GM18870 (cell line): ENCODE measurements at regions not wholly inside any gene's neighbourhood (a gene's known extent, or its start where the extent isn't known, plus 50 kb on each side); places are given as distances from the start of the nearest gene placed in this dataset.
"Not testable (repeated sequence)": the region's sequence is repeated elsewhere in the genome, so short reads cannot be mapped to it uniquely, and the experiment has no call there.

ENCODE experiments used
- ATAC-seq: cut with Tn5 transposase; IDR thresholded peaks from one replicate; pipeline ENCODE4 v1.9.1; 2021; ENCODE audit warnings: moderate library complexity; ENCODE audit not compliant: unreplicated experiment

GRCh38 chr3:160094562-160094961, 105.9 kb downstream of the IL12A start:
- ATAC-seq, result no peak

- no peak for ATAC-seq
Measured at GRCh38 chr3:160097478-160097877, 108.8 kb downstream of the IL12A start.

DNA sequence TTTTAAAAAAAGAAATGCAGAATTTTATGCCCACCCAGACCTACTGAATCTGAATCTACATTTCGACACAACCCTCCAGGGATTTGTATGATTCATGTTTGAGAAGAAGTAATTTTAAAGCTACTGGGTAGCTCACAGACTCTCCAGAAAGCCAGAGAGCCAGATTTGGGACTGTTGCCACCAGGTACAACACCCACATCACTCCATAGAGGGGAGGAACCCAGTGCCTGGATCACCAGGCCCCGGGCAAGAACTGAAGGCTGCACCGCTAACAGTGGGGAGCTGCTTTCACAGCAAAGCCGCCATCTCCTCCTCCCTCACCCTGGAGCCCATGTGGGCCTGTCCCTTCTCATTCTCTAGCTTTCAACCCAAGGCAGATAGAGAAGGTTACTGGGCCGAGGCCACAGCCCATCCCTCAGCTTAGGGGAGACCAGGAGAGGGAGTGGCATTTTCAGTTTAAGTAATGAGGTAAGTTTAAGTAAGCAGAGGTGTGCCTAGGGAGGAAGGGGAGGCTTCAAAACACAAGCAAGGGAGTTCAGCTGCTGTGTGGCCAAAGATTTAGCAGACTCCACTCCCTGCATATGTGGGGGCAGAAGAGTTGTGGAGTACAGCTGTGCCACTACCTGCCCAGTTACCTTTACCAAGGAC, 109.8 kb downstream of the IL12A start:
- no peak for ATAC-seq

GRCh38 chr3:160098926-160099626, 110.4 kb downstream of the IL12A start:
- no peak for ATAC-seq

- no peak for ATAC-seq
Measured at GRCh38 chr3:160099834-160100233, 111.2 kb downstream of the IL12A start.

GRCh38 chr3:160100610-160101009, 112.0 kb downstream of the IL12A start:
- ATAC-seq, result no peak

DNA sequence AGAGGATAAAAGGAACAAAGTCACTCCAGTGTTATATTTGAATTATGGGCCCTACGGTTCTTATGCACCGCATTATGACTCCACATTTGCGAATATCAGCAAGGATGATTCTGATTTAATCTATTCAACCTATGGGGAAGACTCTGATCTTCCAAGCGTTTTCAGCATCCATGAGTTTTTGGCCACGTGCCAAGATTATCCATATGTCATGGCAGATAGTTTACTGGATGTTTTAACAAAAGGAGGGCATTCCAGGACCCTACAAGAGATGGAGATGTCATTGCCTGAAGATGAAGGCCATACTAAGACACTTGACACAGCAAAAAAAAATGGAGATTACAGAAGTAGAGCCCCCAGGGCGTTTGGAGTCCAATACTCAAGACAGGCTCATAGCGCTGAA, 113.4 kb downstream of the IL12A start:
- not testable (repeated sequence) for ATAC-seq

GRCh38 chr3:160103397-160103796, 114.8 kb downstream of the IL12A start:
- ATAC-seq, result no peak

GRCh38 chr3:160105907-160106584, 117.4 kb downstream of the IL12A start:
- ATAC-seq, result no peak

DNA sequence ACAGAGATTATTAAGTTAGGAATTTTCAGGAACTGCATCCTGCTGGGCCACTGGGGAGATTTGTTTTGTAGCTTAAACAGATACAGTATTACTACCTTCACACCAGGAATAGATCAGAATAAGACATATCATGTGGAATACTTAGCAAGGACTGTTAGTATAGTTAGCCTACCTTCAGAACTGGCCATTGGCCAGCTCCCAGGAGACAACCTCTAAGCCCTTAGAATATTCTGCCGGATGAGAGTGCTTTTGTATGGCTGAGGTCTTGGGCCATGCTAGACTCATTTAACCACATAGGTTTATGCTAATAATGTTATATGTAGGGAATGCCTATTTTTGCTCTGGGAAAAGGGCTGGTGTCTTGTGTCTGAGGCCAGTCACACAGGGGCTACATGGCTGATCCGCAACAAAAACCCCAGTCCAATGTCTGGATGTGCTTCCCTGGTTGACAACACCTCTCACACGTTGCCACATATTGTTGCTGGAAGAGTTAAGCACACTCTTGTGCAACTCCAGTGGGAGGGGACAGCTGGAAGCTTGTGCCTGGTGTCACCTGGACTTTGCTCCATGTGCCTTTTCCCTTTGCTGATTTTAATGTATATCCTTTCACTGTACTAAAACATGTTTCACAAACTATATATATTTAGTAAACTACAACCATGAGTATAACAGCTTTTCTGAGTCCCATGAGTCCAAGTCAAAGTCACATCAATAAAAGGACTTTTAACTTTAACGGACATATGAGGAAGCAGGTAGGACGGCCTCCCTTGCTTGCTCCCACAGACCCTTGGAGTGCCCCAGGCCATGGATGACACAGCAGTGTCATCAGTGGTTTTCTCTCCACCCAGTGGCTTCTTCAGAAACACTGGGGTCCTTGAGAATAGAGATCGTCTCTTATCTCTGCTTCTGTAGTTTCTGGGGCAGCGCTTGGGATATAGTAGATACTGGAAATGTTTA, 118.0 kb upstream of the C3orf80 start:
- no peak for ATAC-seq

GRCh38 chr3:160108362-160108761, 116.9 kb upstream of the C3orf80 start:
- no peak for ATAC-seq

- ATAC-seq, result no peak
Measured at GRCh38 chr3:160112481-160112880, 112.7 kb upstream of the C3orf80 start.

DNA sequence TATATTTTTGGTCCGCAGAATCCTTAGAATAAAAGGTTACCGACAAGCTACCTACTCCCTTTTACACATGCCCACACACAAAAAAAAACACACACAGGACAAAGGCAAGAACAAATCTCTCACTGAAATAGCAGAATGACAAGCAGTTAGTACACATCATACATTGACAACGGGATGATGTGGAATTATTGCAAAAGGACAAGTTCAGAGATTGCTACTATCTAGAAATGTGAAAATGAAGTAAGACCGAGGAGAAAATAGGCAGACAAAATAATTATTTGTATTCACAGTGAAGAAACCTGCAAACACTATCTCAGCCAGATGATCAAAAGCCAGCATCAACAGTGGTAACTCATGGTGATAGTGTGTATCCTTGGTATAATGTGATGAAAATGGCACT, 112.2 kb upstream of the C3orf80 start:
- ATAC-seq, result no peak

- no peak for ATAC-seq
Measured at GRCh38 chr3:160114355-160114995, 110.7 kb upstream of the C3orf80 start.

- no peak for ATAC-seq
Measured at GRCh38 chr3:160115387-160115786, 109.8 kb upstream of the C3orf80 start.

DNA sequence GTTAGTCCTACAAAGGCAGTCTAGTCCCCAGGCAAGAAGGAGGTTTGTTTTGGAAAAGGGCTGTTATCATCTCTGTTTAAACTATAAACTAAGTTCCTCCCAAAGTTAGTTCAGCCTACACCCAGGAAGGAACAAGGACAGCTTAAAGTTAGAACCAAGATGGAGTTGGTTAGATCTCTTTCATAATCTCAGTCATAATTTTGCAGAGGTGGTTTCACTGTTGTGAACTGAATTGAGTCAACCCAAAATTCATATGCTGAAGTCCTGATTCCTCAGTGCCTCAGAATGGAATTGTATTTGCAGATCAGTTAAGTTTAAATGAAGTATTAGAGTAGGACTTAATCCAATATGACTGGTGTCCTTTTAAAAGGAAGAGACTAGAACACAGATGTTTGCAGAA, 101.0 kb upstream of the C3orf80 start:
- no peak for ATAC-seq

- ATAC-seq, result no peak
Measured at GRCh38 chr3:160125258-160125657, 100.0 kb upstream of the C3orf80 start.

DNA sequence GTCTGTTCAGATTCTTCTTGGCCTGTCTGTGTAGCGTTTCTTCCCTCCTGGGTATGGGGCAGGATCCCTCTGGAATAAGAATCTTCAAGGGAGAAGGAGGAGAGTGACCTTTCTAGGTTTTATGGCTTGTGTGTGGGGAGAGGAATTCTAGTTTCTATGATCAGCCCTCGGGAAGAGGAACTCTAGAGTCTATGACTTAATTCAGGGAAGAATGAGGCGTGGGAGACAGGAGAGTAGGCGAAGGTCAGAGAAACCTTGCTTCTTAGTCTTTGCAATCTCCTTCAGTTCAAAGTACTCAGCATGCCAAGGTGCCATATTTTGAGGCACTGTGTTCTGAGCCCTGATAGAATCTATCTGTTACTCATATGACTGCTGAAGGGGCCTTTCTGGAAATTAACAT, 99.2 kb upstream of the C3orf80 start:
- ATAC-seq, result no peak

- no peak for ATAC-seq
Measured at GRCh38 chr3:160126761-160127160, 98.5 kb upstream of the C3orf80 start.

DNA sequence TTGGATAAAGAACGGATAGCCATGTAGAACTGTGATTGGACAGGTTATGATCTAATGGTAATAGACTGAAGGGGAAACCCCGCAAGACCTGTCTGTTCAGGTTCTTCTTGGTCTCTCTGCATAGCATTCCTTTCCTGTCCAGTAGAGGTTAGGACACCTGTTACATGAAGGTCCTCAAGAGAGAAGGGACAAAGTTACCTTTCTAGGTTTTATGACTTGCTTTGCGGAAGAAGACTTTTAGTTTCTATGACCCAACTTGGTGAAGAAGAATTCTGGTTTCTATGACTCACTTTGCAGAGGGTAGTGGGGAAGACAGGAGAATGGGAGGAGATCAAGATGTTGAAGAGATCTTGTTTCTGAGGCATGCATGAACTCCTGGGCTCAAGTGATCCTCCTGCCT, 97.9 kb upstream of the C3orf80 start:
- ATAC-seq, result peak; percentile 57

DNA sequence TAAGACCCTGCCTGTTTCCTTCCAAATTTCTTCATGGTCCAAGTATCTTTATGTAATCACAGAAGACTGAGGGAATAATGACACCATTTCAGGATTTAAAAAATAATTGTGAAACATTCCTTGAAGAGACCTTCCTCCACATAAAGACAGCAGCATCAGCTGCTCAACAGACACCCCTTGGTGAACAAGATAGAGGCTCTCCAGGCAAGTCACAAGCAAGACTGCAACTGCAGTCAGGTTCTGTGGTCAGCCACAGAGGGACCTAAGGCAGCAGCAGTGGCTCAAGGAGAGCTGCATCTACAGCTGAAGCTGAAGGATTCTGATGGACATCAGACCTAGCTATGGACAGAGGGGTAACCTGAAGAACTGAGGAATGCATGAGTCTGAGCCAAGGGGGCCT, 97.2 kb upstream of the C3orf80 start:
- ATAC-seq, result no peak
